Left colon (tissue), 2 donors: ENCODE measurements at regions not wholly inside any gene's neighbourhood (a gene's known extent, or its start where the extent isn't known, plus 50 kb on each side); places are given as distances from the start of the nearest gene placed in this dataset.
"Not testable (repeated sequence)": the region's sequence is repeated elsewhere in the genome, so short reads cannot be mapped to it uniquely, and the experiment has no call there.

Source experiments
- ATAC-seq: fragments of 200-7000 bp; cut with Tn5 transposase; one replicate; pipeline ENCODE4 v1.9.1; 2020; ENCODE audit warnings: mild to moderate bottlenecking, moderate library complexity
- DNase-seq, 2 donors: peaks; one replicate each; pipeline ENCODE4 v3.0.0-alpha.2; 2020
- intact Hi-C, 2 donors: fragments of 100-400 bp; cut with DNase I in 1 of 2; cut with micrococcal nuclease in 1 of 2; formaldehyde crosslinking; loops; one replicate each; pipeline versions ENCODE4 v1.11.2 to v1.14.0; 2022; cut with DNase I, micrococcal nuclease
- donor health status: DM: no; HTN: no; CAD: no.
- donor health status: DM: yes; HTN: yes; CAD: no.

DNA sequence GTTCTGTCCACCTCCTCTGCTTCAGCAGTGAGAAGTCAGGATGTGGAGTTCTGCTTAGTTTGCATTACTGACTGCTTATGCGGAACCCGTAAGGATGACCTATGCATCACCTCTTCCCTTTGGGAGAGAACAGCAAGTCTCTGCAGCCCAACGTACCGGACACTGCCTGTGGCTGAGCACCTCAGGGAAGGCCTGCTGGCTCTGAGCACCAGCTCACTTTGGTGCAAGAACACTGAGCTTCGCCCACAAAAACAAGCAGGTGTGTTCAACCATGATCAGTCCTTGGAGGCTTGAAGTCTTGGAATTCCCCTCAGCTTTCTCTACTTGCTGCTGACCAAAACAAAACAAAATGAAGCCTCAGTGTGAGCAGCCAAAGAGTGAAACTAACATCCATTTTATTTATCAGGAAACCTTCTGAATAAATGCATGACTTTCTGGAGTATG is 52.7 kb upstream of the NCK2 start:
- intact Hi-C loops, result no loop called here
- DNase-seq (no peak), ATAC-seq (no peak)

DNA sequence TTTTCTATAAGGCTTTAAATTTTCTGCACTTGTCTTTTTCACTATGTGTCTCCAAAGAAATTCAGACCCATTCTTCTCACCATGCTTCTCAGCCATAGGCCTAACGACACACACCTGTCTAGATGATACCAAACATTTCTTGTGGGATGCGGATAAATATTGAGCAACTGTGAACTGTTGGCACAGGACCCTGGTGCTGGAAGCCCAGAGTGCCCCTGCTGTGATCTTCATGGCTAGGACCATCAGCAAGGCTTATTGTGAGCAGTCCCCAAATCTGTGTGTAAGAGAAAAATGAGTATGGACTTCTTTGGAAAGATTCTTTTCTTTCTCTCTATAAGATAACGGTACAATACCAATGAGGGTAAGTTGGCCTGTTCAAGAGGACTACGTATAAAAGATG is 54.1 kb upstream of the NCK2 start:
- DNase-seq (no peak), ATAC-seq (no peak)
- intact Hi-C loops, result no loop called here

DNA sequence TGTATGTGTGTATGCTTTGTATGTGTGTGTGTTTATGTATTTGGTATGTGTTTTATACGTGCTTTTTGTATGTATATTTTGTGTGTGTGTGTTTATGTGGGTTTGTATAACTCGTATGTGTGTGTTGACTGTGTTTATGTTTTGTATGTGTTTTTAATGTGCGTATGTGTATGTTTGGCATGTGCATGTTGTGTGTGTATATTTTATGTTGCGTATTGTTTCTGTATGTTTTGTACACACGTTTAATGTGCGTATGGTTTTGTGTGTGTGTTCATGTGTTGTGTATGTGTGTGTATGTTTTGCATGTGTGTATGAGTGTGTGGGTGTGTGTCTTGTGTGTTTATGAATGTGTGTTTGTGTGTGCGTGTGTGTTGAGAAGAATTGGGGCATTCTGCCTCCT is 55.2 kb upstream of the NCK2 start:
- DNase-seq (no peak), ATAC-seq (no peak)
- intact Hi-C loops, result no loop called here

DNA sequence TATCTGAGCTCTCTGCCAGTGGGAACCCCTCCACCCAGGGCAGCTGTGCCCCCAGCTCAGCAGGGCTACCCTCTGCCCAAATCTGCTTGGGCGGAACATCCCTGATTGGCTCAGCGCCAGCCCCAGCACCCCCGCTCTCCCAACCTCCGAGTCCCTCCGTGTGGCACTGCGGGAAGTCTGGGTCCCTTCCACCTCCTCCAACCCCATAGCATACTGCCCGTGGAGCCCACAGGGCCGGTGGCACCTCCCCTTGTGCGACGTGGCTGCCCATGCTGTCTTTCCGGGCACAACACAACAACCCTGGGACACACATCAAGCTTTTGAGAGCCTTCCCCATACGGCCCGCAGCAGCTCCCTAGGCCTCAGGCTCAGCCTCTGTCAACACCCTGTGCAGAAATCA is 55.8 kb upstream of the NCK2 start:
- no peak for ATAC-seq
- no peak for DNase-seq
- intact Hi-C loops, result no loop called here

DNA sequence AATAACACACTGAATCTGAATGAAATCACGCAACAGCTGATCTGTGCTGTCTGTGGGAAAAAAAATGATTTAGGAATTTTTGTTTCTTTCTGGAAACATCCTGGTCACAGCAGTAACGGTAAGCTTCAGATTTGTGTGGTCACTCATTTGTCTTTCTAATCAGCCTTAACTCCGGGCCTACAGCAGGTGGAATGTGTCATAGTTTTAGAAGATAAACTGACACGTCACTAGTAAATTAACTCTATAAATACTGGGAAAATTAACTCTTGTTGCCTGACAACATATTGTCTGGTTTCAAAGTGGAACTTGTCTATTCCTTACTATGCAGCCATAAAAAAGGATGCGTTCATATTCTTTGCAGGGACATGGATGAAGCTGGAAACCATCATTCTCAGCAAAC is 58.1 kb upstream of the NCK2 start:
- ATAC-seq (no peak), DNase-seq (no peak)
- intact Hi-C loops, result no loop called here

DNA sequence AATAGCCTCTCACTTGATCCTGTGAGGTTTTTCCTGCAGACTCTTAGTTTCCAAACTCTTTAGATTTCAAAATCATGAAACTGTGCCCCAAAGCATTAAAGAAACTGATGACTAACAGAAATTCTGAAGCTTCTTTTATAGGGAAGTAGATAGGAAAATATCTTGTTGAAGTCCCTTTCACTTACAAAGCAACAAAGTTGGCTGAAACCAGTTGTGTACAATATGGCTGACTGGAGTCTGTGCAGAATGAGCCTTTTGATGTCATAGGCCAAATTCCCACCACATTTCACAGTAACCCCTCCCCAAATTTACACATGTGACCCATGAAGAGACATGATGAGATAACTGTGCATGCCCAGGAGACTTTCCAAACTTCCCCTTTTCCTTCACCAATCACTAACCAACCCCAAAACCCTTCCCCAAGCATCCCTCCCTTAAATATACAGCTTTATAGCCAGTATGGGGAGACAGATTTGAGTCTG is 61.7 kb upstream of the NCK2 start:
- intact Hi-C loops, result no loop called here
- ATAC-seq (no peak), DNase-seq (no peak)

DNA sequence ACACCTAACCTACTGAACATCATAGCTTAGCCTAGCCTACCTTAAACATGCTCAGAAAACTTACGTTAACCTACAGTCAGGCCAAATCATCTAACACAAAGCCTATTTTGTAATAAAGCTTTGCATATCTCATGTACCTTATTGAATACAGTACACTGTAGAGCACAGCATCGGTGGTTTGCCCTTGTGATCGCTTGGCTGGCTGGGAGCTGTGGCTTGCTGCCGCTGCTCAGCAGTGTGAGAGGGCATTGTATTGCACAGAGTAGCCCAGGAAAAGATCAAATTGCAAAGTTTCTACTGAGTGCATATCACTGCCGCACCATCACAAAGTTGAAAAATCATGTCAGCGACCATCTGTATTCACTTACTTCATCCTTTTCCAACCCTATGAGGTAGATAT is 62.3 kb upstream of the NCK2 start:
- DNase-seq, result no peak
- intact Hi-C loops, result no loop called here
- ATAC-seq, result no peak

DNA sequence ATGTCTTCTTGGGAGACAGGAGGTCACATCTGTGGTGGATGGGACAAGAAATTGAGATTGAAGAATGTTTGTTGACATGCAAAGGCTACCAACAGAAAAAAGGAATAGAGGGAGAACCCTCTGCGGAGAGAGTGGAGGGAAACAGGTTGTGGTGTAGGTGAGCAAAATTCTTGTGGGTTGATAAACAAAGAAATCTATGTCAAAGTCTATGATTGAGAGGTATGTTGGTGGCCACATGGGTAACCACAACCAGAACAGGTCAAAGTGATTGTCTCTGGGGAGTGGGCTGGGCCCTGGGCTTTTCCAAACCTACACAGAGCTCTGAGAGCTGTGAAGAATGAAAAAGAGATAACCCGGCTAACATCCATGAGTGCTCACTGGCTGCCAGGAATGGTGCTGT is 62.8 kb upstream of the NCK2 start:
- no peak for DNase-seq
- no peak for ATAC-seq
- intact Hi-C loops, result no loop called here

DNA sequence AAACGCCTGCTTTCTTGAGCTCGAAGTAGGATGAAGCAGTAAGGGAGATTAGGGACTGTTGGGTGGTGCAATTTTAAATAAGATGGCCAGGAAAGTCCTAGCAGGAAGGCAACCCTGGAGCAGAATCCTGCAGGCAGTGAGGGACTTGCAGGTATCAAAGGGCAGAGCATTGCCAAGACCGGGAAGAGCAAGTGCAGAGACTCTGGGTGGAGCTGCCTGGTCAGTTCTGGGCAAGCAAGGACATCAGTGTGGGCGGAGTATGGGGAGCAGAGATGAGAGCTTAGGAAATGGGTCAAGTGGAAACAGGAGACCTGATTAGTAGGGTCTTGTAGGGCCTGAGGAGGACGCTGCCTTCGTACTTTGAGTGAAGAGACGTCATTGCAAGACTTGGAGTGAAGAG is 64.4 kb upstream of the NCK2 start:
- no peak for DNase-seq
- no peak for ATAC-seq
- intact Hi-C loops, result no loop called here

DNA sequence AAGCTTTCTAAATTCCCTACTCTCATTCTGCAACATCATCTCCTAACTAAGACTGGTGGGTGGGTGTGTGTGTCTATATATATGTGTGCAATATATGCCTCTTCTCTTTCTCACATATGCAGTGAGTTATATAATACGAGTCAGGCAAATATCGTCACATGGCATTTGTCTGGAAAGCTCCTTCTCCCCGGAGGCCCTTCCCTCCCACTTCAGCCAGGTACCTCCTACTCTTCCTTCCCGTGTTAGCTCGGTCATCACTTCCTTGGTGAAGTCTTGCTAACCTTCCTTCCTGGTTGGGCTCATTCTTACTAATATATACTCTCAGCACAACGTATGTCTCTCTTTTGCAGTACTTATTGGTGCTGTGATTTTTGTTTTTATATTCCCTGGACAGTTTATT is 66.4 kb upstream of the NCK2 start:
- intact Hi-C loops, result no loop called here
- DNase-seq, result no peak
- ATAC-seq, result no peak

DNA sequence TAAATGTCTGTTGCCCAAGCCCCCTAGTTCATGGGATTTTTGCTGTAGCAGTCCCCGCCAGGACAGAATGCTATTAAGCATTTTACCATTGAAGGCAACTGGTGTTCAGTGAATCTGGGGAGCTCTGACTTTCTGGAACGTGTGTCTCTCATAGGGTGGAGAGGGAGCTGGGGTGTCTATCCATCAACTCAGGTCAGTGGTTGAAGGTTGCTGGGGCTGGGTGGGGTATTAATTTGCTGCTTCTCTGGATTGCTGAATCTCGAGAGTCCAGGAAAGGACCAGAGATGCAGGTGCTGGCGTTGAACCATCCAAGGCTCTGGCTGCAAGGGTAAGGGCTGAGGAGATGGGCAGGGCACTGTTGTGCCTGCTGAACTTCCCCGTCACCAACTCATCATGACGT is 66.8 kb upstream of the NCK2 start:
- no peak for ATAC-seq
- intact Hi-C loops, result no loop called here
- no peak for DNase-seq

DNA sequence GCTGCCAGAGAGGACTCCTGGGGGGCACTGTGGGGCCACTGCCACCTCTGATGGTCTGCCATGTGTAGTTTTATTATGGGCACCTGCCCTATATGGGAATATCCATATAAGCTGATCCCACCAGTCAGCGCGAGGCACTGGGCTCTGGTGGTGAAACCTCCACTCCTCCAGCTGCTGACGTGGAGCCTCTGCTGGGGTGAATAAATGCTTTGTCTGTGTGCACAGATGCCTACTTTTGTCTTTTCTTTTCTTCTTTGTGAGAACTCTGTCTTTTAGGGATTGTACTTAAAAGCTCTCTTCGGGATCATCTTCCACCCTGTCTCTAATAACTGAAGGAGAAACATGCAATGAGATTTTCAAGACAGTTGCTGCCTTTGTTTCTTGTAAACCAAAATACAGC is 68.9 kb upstream of the NCK2 start:
- ATAC-seq (no peak), DNase-seq (no peak)
- intact Hi-C loops, result no loop called here

DNA sequence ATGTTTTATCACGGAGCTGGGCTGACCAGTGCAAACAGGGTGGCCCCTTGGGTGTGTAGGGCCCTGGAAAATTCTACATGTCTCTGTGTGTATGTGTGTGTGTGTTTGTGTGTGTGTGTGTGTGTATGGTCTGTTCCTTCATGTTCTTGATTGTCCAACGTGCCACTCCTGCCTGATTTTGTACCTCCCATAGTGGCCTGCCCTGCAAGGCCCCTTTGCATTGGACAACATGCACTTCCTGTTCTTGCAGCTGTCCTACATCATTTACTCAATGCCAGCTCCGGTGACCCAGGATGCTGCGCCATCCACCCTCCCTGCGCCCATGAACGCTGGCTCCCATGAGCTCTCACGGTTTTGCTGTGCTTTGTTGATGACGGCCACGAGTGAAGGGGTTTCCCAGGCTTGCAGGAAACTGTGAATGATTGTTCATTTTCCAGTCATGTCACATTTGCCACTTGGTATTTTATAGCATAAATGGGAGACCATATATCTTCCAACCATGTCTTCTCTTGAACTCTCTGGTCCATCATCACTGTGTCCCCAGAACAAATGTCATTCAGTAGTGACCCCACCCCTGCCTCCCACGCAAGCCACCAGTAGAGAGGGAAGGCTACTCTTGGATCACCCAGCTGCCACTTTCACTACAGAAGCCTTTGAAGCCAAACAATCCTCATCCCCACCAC is 69.7 kb upstream of the NCK2 start:
- ATAC-seq, result no peak
- DNase-seq, result no peak
- intact Hi-C loops, result no loop called here

DNA sequence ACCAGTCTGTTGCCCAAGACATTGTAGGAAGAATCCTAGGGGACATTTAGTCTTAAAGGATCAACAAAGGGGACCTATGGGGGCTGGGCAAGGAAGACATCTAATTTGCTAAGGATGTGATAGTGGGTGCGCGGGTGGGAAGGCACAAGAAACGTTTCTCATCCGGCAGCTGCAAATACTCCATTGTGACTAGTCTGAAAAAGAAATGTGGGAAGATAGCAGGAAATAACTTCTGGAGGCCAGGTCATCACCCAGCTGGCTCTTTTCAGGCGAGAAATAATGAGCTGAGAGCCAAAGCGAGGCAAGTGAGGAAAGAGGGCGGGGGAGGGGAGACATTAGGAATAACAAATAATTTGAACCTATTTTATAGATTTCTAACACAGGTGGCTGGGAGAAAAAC is 70.3 kb upstream of the NCK2 start:
- ATAC-seq (no peak), DNase-seq (no peak)
- intact Hi-C loops, result no loop called here

DNA sequence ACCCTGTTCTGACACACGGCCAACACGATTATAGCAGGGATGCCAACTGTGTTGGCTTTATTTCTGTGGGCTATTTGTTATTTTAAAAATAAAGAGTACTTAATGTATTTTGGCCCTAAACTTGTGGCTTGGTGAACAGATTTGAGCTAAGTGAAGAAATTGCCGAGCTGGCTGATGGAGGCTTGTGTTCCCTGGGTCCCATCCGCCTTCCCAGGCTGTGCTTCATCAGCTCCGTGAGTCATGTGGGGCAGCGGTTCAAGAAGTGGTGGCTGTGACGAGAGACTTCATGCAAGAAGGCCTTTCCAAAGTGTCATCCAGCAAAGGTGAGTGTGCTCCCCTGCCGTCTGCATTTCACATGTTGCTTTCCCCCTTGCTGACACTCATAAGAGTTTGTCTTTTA is 73.6 kb upstream of the NCK2 start:
- ATAC-seq, result no peak
- no peak for DNase-seq
- intact Hi-C loops, result no loop called here

DNA sequence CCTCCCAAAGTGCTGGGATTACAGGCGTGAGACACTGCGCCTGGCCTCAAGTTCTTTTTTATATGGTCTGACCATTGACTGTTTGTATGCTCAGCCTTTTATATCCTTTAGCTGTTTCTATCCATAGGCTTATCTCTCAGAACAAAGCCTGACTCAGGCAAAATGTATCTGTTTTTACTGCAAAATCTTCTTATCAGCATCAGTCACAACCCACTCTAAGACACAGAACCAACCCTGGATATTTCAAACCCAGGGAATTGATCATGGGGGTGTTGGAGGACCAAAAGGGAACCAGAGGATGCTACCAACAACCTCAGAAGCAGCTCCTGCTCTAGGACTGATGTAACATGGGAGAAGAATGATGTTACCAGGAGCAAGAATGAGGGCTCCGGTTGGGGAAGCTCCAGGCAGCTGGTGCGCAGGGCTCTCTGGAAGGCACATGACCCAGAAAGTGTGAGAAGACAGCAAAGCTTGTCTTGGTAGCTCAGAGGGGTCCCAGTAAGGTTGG is 75.3 kb upstream of the NCK2 start:
- no peak for DNase-seq
- intact Hi-C loops, result no loop called here
- ATAC-seq, result no peak

DNA sequence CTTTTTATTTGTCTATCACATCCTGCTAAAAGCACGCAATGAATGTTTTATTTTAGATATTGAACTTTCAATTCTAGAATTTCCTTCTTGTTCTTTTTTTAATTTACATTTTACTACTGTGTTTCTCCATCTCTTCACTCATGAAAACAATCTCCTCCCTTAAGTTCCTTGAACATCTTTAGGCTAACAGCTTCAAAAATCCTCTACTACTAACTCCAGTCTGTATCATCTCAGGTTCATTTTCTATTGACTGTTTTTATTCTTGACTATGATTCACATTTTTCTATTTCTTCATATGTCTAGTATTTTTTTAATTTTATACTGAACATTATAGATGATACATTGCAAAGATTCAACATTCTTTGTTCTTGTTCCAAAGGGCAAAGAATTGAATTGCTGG is 79.2 kb upstream of the NCK2 start:
- intact Hi-C loops, result no loop called here
- DNase-seq (no peak), ATAC-seq (no peak)

DNA sequence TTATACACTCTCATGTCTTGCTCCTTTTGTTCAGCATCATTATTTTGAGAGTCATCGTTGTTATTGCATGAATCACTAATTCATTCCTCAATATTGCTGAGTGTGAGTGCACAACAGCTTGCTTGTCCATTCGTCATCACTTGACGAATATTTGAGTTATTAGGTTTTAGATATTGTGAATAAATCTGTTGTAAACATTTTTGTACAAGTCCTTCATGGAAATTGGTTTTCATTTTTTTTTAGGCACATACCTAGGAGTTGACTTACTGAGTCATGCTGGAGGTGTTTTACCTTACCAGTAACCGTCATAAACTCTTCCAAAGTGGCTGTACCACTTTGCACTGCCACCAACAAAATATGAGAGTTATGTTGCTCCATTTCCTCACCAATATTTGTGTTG is 84.2 kb upstream of the NCK2 start:
- no peak for DNase-seq
- intact Hi-C loops, result no loop called here
- ATAC-seq, result no peak

DNA sequence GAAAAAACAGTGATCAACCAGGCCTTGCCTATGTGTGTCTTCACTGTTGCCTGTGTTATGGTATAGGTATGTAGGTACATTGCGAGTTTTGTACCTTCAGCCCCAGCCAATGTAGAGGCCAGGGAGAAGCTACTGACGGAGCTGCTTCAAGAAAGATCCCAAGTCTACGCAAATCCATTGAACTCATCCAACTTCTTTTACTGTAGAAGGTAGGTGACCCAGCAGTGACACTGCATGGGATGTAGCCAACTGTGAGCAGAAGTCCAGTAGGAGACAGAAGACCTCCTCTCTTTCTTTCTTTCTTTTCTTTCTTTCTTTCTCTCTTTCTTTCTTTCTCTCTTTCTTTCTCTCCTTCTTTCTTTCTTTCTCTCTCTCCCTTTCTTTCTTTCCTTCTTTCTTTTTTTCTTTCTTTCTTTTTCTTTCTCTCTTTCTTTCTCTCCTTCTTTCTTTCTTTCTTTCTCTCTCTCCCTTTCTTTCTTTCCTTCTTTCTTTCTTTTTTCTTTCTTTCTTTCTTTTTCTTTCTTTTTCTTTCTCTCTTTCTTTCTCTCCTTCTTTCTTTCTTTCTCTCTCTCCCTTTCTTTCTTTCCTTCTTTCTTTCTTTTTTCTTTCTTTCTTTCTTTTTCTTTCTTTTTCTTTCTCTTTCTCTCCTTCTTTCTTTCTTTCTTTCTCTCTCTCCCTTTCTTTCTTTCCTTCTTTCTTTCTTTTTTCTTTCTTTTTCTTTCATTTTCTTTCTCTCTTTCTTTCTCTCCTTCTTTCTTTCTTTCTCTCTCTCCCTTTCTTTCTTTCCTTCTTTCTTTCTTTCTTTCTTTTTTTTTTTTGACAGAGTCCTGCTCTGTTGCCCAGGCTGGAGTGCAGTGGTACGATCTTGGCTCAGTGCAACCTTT is 88.7 kb upstream of the NCK2 start:
- ATAC-seq, intact Hi-C loops, DNase-seq: not testable (repeated sequence)

DNA sequence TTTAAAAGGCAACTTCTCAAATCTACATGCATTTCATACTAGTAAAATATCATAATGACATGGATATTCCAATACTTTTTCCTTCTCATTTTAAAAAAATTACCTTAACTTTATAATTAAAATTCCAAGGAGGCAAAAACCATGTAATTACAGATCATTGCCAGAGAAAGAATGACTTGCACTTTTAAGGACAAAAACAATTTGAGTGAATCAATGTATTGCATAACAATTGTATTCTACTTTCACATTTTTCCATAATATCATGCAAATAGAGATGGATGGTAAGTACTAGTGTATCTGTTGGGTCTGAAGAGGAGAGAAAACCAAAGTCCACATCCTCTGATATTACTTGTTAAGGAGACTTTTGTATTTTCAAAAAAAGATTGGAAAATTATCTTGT is 89.5 kb upstream of the NCK2 start:
- intact Hi-C loops, result no loop called here
- no peak for DNase-seq
- ATAC-seq, result no peak
